ENCODE measurements at regions not wholly inside any gene's neighbourhood (a gene's known extent, or its start where the extent isn't known, plus 50 kb on each side); places are given as distances from the start of the nearest gene placed in this dataset.

DNA sequence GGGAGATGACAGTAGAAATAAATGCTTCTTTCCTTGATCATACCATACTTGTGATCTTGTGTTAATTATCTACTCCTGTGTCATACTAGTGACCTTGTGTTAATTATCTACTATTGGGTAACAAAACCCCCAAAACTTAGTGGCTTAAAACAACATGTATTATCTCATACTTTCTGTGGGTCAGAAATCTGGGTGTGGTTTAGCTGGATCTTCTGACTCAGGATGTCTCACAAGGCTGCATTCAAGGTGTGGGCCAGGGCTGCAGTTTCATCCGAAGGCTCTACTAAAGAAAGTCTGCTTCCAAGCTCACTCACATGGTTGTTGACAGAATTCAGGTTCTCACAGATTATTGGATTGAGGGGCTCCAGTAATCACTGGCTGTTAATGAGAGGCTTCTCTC, 70.3 kb upstream of the NDP start:
- TF ChIP-seq, protein P1, sequence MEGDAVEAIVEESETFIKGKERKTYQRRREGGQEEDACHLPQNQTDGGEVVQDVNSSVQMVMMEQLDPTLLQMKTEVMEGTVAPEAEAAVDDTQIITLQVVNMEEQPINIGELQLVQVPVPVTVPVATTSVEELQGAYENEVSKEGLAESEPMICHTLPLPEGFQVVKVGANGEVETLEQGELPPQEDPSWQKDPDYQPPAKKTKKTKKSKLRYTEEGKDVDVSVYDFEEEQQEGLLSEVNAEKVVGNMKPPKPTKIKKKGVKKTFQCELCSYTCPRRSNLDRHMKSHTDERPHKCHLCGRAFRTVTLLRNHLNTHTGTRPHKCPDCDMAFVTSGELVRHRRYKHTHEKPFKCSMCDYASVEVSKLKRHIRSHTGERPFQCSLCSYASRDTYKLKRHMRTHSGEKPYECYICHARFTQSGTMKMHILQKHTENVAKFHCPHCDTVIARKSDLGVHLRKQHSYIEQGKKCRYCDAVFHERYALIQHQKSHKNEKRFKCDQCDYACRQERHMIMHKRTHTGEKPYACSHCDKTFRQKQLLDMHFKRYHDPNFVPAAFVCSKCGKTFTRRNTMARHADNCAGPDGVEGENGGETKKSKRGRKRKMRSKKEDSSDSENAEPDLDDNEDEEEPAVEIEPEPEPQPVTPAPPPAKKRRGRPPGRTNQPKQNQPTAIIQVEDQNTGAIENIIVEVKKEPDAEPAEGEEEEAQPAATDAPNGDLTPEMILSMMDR (IDR thresholded peaks at IDR 0.05; ENCODE audit: borderline replicate concordance, extremely low read depth, low read length, poor library complexity, severe bottlenecking) = no peak
- TF ChIP-seq EZH2 (IDR thresholded peaks at IDR 0.05; ENCODE audit: borderline replicate concordance, low read depth, low read length, severe bottlenecking) = no peak
